ENCODE measurements at regions not wholly inside any gene's neighbourhood (a gene's known extent, or its start where the extent isn't known, plus 50 kb on each side); places are given as distances from the start of the nearest gene placed in this dataset.
"Not testable (repeated sequence)": the region's sequence is repeated elsewhere in the genome, so short reads cannot be mapped to it uniquely, and the experiment has no call there.

GRCh38 chr17:64790193-64790592 is 128.1 kb upstream of the SMURF2 start:
- H3K4me1 ChIP-seq; DNase-seq; H3K4me3 ChIP-seq (ENCODE audit: low read depth, low read length); H3K27me3 ChIP-seq; H3K36me3 ChIP-seq; H3K9me3 ChIP-seq: not testable (repeated sequence)

- H3K9me3 ChIP-seq; H3K4me1 ChIP-seq; H3K36me3 ChIP-seq; H3K27me3 ChIP-seq; DNase-seq; H3K4me3 ChIP-seq (ENCODE audit: low read depth, low read length): not testable (repeated sequence)
Measured at GRCh38 chr17:64789061-64789445, 126.9 kb upstream of the SMURF2 start.

GRCh38 chr17:64788286-64789060 is 126.4 kb upstream of the SMURF2 start:
- Histone ChIP-seq H3K36me3 (no peaks in the 10 kb centered on the region), H3K27me3 (no peaks in the 10 kb centered on the region), H3K4me1 (no peaks in the 10 kb centered on the region), H3K9me3 (no peaks in the 10 kb centered on the region), H3K4me3 (ENCODE audit: low read depth, low read length) (no peak overlapping the region)
- TF ChIP-seq CTCF (IDR thresholded peaks at IDR 0.05; ENCODE audit: low read depth, low read length), result no peak
- no peak for DNase-seq

- Histone ChIP-seq H3K9me3 (no peaks in the 10 kb centered on the region), H3K4me3 (ENCODE audit: low read depth, low read length) (no peak overlapping the region), H3K36me3 (no peaks in the 10 kb centered on the region), H3K4me1 (no peaks in the 10 kb centered on the region), H3K27me3 (no peaks in the 10 kb centered on the region)
- DNase-seq, result no peak
- TF ChIP-seq CTCF (IDR thresholded peaks at IDR 0.05; ENCODE audit: low read depth, low read length), result no peak
Measured at GRCh38 chr17:64787921-64788271, 125.8 kb upstream of the SMURF2 start.

- no peak for DNase-seq
- H3K9me3 ChIP-seq, result no peaks in the 10 kb centered on the region
- H3K27me3 ChIP-seq, result no peaks in the 10 kb centered on the region
- H3K4me3 ChIP-seq (ENCODE audit: low read depth, low read length), result no peak overlapping the region
- H3K36me3 ChIP-seq, result no peaks in the 10 kb centered on the region
- no peaks in the 10 kb centered on the region for H3K4me1 ChIP-seq
- no peak for TF ChIP-seq CTCF (IDR thresholded peaks at IDR 0.05; ENCODE audit: low read depth, low read length)
Measured at GRCh38 chr17:64787255-64787920, 125.3 kb upstream of the SMURF2 start.

- DNase-seq, result no peak
- Histone ChIP-seq H3K36me3 (no peaks in the 10 kb centered on the region), H3K27me3 (peaks cover 8% of the 10 kb centered on the region), H3K4me1 (no peaks in the 10 kb centered on the region), H3K9me3 (no peaks in the 10 kb centered on the region), H3K4me3 (ENCODE audit: low read depth, low read length) (no peak overlapping the region)
- no peak for TF ChIP-seq CTCF (IDR thresholded peaks at IDR 0.05; ENCODE audit: low read depth, low read length)
Measured at GRCh38 chr17:64786337-64786736, 124.2 kb upstream of the SMURF2 start.

GRCh38 chr17:64785011-64785421 is 122.9 kb upstream of the SMURF2 start:
- DNase-seq, result no peak
- Histone ChIP-seq H3K4me1 (no peaks in the 10 kb centered on the region), H3K4me3 (ENCODE audit: low read depth, low read length) (no peak overlapping the region), H3K36me3 (no peaks in the 10 kb centered on the region), H3K9me3 (no peaks in the 10 kb centered on the region), H3K27me3 (peaks cover 19% of the 10 kb centered on the region)
- no peak for TF ChIP-seq CTCF (IDR thresholded peaks at IDR 0.05; ENCODE audit: low read depth, low read length)
